ENCODE measurements at regions not wholly inside any gene's neighbourhood (a gene's known extent, or its start where the extent isn't known, plus 50 kb on each side); places are given as distances from the start of the nearest gene placed in this dataset.
"Not testable (repeated sequence)": the region's sequence is repeated elsewhere in the genome, so short reads cannot be mapped to it uniquely, and the experiment has no call there.

DNA sequence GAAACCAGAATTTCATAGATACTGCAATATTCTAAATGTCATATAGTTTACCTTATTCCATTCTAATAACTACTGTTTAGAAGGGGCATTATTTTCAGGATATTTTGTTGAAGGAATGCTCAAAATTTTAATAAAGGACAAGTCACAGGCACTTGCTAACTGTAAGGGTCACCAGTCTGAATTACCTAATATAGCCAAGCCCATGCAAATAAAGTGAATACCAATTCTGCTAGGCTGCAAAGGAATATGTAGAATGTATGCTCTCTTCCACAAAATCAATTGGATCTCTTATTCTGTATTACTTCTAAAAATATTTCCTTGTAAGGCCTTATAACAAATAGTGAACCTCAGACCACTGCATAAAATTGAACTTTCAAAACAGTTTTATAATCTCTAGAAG lies 52.3 kb upstream of the FAT4 start:
- no peak for DNase-seq (ENCODE audit: low spot score)

- no peak for DNase-seq (ENCODE audit: low spot score)
Observed at GRCh38 chr4:125262079-125262478, 52.7 kb upstream of the FAT4 start.

- DNase-seq (ENCODE audit: low spot score) = no peak
Observed at GRCh38 chr4:125254106-125254505, 60.6 kb upstream of the FAT4 start.

- DNase-seq (ENCODE audit: low spot score) = no peak
Observed at GRCh38 chr4:125244848-125245450, 69.8 kb upstream of the FAT4 start.

DNA sequence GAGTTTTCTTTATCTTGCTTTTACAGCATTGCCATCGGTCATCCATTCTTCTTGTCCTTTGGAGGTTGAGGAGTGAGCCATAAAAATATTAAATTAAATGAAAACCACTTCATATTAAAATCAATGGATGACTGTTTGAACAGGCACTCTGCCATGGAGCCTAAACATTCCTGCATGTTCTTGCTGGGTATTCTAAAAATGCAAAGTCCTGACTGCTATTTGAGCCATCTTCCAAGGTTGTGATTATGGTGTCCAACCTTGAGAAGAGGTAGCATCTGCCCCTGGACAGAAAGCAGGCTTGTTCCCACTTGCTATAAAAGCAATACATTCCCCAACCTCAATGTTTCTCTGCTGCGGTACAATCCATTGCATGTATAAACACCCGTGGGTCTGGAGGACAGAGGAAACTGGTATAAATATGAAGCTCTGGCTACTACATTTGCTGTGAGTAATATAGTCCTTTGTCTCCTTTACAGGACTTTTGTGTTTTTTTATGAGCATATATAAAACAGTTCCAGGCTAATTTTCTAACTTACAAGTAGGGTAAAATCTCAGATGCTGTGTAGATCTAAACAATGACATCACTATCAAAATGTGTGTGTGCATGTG lies 70.9 kb upstream of the FAT4 start:
- DNase-seq (ENCODE audit: low spot score) = no peak

- no peak for DNase-seq (ENCODE audit: low spot score)
Observed at GRCh38 chr4:125235971-125236370, 78.8 kb upstream of the FAT4 start.

- DNase-seq (ENCODE audit: low spot score) = no peak
Observed at GRCh38 chr4:125231661-125232060, 83.1 kb upstream of the FAT4 start.

- no peak for DNase-seq (ENCODE audit: low spot score)
Observed at GRCh38 chr4:125229596-125230058, 85.1 kb upstream of the FAT4 start.

DNA sequence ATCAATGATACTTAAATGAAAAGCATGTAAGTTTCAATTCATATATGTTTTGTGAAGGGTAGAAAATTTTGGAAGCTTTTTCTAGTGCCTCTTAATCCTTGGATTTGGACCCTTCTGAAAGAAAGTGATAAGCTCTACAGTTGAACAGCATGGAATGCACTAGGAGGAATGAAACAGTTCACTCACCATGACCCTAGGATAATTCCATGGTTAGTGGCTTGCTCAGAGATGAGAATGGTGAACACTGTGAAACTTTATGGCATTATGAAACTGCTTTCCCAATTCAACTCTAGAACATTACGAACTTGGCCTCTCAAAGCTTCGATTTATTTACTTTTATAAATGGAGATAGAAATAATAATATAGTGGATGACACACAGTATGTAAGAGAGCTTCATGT lies 88.9 kb upstream of the FAT4 start:
- DNase-seq (ENCODE audit: low spot score) = no peak

GRCh38 chr4:125200556-125200955 lies 114.2 kb upstream of the FAT4 start:
- DNase-seq (ENCODE audit: low spot score) = no peak

- DNase-seq (ENCODE audit: low spot score) = no peak
Observed at GRCh38 chr4:125198916-125199315, 115.8 kb upstream of the FAT4 start.

DNA sequence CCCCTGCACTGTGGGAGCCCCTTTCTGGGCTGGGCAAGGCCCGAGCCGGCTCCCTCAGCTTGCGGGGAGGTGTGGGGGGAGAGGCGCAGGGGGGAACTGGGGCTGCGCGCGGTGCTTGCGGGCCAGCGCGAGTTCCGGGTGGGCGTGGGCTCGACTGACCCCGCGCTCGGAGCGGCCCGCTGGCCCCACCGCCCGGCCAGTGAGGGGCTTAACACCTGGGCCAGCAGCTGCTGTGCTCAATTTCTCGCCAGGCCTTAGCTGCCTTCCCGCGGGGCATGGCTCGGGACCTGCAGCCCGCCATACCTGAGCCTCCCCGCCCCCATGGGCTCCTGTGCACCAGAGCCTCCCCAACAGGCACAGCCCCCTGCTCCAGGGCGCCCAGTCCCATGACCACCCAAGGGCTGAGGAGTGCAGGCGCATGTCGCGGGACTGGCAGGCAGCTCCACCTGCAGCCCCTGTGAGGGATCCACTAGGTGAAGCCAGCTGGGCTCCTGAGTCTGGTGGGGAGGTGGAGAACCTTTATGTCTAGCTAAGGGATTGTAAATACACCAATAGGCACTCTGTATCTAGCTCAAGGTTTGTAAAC lies 122.8 kb upstream of the FAT4 start:
- DNase-seq (ENCODE audit: low spot score) = not testable (repeated sequence)

- DNase-seq (ENCODE audit: low spot score) = no peak
Observed at GRCh38 chr4:125191232-125191631, 123.5 kb upstream of the FAT4 start.

- no peak for DNase-seq (ENCODE audit: low spot score)
Observed at GRCh38 chr4:125187226-125188176, 127.3 kb upstream of the FAT4 start.

GRCh38 chr4:125184116-125184515 lies 130.6 kb upstream of the FAT4 start:
- no peak for DNase-seq (ENCODE audit: low spot score)

GRCh38 chr4:125181804-125182203 lies 133.0 kb upstream of the FAT4 start:
- DNase-seq (ENCODE audit: low spot score) = no peak

DNA sequence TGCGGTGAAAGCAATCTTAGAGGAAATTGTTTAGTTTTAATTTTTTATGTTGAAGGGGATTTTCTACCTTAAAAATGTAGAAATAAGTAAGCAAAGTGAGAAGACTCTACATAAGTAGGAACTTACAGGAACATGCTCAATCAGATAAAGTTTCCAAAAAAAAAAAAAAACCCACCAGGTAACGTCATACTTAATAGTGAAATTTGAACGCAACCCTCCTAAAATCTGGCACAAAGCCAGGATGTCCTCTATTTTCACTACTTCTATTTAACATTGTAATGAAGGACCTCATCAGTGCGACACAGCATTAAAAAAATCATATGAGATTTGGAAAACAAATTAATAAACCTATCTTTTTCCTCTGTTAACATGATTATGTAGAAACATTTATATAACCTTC lies 135.0 kb upstream of the FAT4 start:
- no peak for DNase-seq (ENCODE audit: low spot score)

DNA sequence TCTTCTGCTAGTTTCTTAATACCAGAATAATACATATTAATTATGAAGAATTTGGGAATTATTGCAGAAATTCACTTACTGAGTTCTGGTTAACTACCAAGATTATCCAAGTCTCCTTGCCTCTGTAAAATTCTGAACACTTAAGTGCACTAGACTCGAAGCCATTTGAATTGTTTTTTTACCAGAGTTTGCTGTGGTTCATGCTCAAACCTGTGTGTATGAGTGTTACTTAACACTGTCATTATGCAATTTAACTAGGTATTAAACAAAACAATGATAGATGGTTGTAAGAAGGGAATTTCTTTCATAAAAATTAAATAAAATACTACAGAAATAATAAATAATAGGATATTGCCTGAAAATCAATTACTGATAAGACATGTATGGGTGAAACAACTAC lies 145.6 kb upstream of the FAT4 start:
- no peak for DNase-seq (ENCODE audit: low spot score)

DNA sequence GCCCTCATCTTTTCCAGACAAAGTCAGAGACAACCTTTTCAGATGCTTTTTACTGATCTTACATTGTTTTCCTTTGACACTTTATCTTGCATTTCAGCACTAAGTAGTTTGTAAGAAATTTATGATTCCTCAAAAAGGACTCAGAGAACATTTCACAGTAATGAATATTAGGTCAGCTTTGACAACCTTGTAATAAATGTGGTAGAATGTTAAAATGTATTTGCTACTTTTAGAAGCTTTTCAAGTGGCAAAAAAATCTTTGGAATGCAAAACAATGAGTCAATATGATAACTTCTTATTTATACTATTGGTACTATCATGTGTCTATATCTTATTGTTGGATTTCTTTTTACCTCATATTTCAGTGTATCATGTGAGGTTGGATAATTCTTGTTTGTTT lies 146.2 kb upstream of the FAT4 start:
- no peak for DNase-seq (ENCODE audit: low spot score)

DNA sequence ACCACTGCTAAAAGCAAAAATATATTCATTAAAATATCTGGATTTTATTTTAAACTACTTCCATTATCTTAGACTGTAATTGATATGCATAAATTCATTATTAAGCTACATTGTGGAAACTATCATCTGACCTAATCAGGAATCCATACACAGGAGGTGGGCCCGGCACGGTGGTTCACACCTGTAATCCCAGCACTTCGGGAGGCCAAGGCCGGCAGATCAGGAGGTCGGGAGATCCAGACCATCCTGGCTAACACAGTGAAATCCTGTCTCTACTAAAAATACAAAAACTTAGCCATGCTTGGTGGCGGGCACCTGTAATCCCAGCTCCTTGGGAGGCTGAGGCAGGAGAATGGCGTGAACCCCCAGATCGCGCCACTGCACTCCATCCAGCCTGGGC lies 148.7 kb upstream of the FAT4 start:
- not testable (repeated sequence) for DNase-seq (ENCODE audit: low spot score)

DNA sequence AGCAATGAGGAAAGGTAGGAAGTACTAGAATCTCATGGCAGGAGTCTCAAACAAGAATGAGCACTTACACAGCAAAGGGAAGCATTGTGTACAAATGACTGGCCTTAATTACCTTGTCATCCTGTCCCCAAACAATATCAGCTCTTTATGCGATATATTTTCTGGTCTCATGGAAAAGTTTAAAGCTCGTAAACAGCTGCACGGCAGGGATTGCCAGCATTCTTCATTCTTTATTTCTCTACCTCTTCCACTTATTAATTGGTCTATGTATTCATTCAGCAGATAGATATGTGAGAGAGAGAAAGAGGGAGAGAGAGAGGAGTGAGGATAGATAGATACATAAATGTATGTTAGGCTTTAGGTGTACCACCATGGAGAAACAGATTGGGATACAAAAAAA lies 155.8 kb upstream of the FAT4 start:
- DNase-seq (ENCODE audit: low spot score) = no peak

DNA sequence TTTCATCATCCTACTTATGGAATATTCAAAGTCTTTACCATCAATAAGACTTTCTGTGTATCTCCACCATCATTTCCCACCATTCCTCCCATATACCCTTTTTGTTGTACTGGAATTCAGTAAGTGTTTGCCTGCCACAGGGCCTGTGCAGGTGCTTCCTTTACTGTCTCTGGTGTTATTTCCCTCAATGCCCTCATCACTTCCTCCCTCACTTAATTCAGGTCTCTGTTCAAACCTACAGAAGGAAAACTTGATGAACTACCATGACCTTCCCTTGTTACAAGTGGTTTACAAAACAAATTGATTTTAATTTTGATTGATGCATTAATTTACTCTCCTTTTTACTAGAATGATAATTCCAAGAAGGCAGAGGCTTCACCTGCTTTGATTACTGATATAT lies 159.5 kb upstream of the FAT4 start:
- DNase-seq (ENCODE audit: low spot score) = no peak
